Astrocyte of the cerebellum (primary cell): ENCODE measurements at regions not wholly inside any gene's neighbourhood (a gene's known extent, or its start where the extent isn't known, plus 50 kb on each side); places are given as distances from the start of the nearest gene placed in this dataset.

ENCODE experiments used
- DNase-seq: peaks from one replicate; pipeline ENCODE4 v3.0.0-alpha.2; 2011; ENCODE audit warnings: low read depth
- H3K4me3 ChIP-seq: 2 replicates; pipeline ENCODE4 v1.5.1; 2011; ENCODE audit warnings: mild to moderate bottlenecking, low read depth, low read length, moderate library complexity
- in situ Hi-C: cut with HindIII; loops from 2 replicates; pipeline ENCODE4 v1.10.0; 2017; ENCODE audit warnings: low sequenced_read_pairs
- TF ChIP-seq, protein P1 (sequence below): IDR thresholded peaks from 2 replicates; pipeline ENCODE4 v1.5.1; 2012; ENCODE audit warnings: low read length, low read depth, moderate library complexity, mild to moderate bottlenecking; ENCODE audit errors: missing control alignments

DNA sequence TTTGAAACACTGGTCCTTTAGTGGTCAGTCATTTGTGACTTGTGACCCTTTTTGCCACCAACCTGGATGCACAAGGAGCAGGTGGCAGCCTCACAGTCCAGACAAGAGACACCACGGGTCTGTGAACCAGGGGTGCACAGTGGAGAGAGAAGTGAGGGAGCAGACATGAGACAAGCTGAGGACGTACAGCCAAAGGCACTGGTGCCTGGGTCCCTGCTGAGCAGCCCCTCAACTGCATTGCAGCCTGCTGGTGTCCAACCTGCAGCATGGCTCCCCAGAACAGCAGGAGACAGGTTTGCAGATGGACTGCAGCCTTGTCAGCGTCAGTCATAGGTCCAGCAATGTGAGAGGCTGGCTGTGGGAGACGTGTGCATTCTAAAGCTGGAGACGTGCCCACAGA, 124.2 kb upstream of the FSTL4 start:
- in situ Hi-C loops, result no loop called here
- no peak for DNase-seq
- TF ChIP-seq, protein P1, sequence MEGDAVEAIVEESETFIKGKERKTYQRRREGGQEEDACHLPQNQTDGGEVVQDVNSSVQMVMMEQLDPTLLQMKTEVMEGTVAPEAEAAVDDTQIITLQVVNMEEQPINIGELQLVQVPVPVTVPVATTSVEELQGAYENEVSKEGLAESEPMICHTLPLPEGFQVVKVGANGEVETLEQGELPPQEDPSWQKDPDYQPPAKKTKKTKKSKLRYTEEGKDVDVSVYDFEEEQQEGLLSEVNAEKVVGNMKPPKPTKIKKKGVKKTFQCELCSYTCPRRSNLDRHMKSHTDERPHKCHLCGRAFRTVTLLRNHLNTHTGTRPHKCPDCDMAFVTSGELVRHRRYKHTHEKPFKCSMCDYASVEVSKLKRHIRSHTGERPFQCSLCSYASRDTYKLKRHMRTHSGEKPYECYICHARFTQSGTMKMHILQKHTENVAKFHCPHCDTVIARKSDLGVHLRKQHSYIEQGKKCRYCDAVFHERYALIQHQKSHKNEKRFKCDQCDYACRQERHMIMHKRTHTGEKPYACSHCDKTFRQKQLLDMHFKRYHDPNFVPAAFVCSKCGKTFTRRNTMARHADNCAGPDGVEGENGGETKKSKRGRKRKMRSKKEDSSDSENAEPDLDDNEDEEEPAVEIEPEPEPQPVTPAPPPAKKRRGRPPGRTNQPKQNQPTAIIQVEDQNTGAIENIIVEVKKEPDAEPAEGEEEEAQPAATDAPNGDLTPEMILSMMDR, result no peak
- H3K4me3 ChIP-seq, result no peak overlapping the region

DNA sequence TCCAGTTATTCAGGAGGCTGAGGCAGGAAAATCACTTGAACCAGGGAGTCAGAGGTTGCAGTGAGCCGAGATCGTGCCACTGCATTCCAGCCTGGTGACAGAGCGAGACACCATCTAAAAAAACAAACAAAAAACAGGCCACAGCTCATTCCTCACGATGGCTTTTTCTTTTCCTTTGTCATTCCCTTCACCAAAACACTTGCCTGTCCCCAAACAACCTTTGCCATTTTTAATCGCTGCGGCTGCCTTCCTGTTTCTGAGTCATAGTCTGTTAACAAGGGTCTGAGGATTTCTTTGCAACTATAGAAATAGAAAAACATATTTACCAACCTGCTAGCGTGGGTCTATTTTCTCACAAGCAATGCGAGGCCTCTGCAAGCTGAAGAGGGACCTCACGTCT, 123.0 kb upstream of the FSTL4 start:
- TF ChIP-seq, protein P1, result no peak
- DNase-seq, result no peak
- in situ Hi-C loops, result no loop called here
- no peak overlapping the region for H3K4me3 ChIP-seq

DNA sequence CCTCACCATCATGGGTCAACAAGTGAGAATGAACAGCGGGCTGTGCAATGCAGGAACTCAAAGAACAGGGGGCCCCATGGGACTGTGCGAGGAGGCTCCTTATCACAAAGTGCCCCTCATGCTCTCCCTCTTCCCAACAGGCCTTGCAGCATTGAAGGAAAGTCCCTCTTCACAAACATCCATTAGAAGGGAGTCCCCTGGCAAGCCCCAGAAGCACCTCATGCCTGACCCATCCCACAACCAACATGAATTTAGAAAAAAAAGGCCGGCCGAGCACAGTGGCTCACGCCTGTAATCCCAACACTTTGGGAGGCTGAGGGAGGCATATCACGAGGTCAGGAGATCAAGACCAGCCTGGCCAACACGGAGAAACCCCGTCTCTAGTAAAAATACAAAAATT, 122.6 kb upstream of the FSTL4 start:
- in situ Hi-C loops, result no loop called here
- H3K4me3 ChIP-seq, result no peak overlapping the region
- TF ChIP-seq, protein P1, result no peak
- DNase-seq, result no peak

DNA sequence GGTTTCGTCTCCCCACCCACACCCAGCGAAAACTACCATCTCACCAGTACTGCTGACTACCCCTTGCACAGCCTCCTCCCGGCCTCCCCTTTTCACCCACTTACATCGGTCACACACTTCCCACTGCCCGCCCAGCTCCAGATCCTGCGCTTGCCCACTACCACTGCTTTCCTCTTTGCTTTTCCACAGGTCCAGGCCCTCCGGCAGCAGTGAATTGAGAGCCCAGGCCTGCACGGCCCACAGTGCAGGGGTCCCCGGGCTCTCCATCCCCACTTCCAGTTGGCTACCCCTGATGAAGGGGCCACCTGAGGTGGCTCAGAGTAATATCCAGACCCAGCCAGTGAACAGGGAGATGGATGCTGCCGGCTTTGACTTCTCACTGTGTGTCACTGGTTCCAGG, 120.2 kb upstream of the FSTL4 start:
- TF ChIP-seq, protein P1, result no peak
- no peak for DNase-seq
- in situ Hi-C loops, result no loop called here
- H3K4me3 ChIP-seq, result no peak overlapping the region

DNA sequence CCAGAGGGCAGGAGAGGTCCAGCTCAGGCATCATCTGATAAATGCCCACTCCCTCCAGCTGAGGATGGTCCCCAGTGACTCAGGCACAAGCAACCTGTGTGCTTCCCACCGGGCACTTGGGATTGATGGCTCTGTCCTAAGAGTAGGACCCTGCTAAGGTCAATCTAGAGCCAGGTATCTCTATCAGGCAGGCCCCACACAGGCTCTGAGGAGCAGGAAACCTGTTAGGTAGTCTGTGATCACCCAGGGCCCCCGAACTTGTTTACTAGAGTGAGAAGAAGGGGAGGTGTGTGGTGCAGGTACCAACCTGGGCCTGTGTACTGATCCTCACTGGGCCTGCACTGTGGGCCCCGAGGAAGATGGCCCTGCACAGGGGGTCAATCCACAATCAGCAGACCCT, 119.6 kb upstream of the FSTL4 start:
- in situ Hi-C loops, result no loop called here
- no peak for DNase-seq
- H3K4me3 ChIP-seq, result no peak overlapping the region
- TF ChIP-seq, protein P1, result no peak

DNA sequence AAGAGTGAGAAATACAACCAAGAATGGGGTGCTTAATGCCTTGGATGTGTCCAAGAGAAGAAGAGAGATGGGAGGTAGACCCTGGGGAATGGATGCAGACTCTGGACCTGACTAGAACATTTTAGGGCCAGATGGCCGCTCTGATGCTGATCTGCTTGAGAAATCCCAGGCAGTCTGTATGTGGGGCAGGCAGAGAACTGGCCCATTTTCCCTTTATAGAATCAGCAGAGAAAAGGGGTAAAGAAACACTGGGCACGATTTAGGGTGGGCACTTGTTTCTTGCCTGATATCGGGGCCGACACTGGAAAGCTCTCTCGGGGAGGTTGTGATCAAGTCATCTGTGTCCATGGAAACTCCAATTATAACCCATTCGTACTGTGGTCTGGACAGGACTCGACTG, 118.5 kb upstream of the FSTL4 start:
- TF ChIP-seq, protein P1, result no peak
- no peak for DNase-seq
- in situ Hi-C loops, result no loop called here
- no peak overlapping the region for H3K4me3 ChIP-seq

DNA sequence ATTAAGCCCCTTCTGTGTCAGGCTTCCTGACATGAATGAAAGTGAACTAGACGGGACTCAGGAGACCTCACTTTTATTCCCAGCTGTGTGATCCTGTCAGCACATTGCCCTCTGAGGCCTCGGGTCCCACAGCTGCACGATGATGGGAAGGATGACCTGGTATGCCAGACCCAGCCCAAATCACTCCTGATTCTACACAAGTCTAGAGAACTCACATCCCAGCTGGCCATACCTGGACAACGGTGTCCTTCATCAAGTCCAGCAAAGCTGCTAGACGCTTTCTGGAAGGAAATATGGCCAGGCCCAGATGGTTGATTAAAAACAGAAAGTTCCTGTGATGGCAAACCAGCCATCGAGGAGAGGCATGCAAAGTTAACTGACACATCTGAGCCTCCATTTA, 118.0 kb upstream of the FSTL4 start:
- no peak overlapping the region for H3K4me3 ChIP-seq
- no peak for DNase-seq
- TF ChIP-seq, protein P1, result no peak
- in situ Hi-C loops, result no loop called here
